GM12865 (cell line): ENCODE measurements at regions not wholly inside any gene's neighbourhood (a gene's known extent, or its start where the extent isn't known, plus 50 kb on each side); places are given as distances from the start of the nearest gene placed in this dataset.
"Not testable (repeated sequence)": the region's sequence is repeated elsewhere in the genome, so short reads cannot be mapped to it uniquely, and the experiment has no call there.

Experiments used
- DNase-seq: peaks from one replicate; pipeline ENCODE4 v3.0.0; 2010; ENCODE audit warnings: low read depth
- H3K4me3 ChIP-seq: 2 replicates; pipeline ENCODE4 v1.5.1; 2011; ENCODE audit warnings: mild to moderate bottlenecking, low read depth, low read length, control low read depth
- TF ChIP-seq, protein P1 (sequence below): IDR thresholded peaks from 2 replicates; pipeline ENCODE4 v1.5.1; 2011; ENCODE audit warnings: low read length, control low read depth, low read depth, inconsistent platforms; ENCODE audit not compliant: insufficient read depth; ENCODE audit errors: missing control alignments

- H3K4me3 ChIP-seq, result no peak overlapping the region
- DNase-seq, result no peak
- TF ChIP-seq, protein P1, sequence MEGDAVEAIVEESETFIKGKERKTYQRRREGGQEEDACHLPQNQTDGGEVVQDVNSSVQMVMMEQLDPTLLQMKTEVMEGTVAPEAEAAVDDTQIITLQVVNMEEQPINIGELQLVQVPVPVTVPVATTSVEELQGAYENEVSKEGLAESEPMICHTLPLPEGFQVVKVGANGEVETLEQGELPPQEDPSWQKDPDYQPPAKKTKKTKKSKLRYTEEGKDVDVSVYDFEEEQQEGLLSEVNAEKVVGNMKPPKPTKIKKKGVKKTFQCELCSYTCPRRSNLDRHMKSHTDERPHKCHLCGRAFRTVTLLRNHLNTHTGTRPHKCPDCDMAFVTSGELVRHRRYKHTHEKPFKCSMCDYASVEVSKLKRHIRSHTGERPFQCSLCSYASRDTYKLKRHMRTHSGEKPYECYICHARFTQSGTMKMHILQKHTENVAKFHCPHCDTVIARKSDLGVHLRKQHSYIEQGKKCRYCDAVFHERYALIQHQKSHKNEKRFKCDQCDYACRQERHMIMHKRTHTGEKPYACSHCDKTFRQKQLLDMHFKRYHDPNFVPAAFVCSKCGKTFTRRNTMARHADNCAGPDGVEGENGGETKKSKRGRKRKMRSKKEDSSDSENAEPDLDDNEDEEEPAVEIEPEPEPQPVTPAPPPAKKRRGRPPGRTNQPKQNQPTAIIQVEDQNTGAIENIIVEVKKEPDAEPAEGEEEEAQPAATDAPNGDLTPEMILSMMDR, result no peak
Measured at GRCh38 chr16:88170528-88170991, 212.2 kb upstream of the ZNF469 start.

DNA sequence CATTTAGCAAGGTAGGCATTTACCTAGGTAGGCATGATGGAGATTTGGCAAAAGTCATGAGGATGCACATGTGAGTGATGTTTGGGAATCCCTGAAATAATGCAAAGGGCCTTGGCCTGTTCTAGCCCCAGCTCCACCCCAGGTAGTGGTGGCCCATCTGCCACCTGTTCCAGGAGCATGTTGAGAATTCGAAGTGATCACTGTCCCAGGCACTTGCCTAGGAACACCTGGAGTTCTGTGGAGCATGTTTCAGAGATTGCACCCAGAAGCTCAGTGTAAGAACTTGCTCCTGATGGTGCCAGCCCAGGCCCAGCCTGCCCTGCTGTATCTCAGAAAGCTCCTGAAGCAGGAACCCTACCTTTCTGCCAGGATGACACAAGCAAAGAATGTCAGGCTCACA lies 211.6 kb upstream of the ZNF469 start:
- DNase-seq, H3K4me3 ChIP-seq: not testable (repeated sequence)

DNA sequence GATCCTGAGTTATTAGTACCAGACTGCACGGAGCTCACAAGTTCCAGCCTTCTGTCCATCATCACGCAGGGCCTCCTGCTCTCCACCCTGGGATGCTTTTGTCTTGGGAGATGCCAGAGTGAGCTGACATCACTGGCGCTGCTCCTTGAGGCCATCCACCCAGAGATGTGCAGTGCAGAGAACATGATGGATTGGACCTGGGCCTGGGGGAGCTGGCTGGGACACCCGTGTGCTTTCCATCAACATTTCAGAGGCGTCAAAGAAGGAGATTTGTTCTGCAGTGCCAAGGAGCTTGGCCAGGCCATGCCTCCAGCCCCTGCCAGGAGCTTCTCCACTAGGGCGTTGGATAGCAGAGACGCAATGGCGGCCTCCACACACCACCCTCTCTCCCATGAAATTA lies 206.6 kb upstream of the ZNF469 start:
- not testable (repeated sequence) for H3K4me3 ChIP-seq, DNase-seq

DNA sequence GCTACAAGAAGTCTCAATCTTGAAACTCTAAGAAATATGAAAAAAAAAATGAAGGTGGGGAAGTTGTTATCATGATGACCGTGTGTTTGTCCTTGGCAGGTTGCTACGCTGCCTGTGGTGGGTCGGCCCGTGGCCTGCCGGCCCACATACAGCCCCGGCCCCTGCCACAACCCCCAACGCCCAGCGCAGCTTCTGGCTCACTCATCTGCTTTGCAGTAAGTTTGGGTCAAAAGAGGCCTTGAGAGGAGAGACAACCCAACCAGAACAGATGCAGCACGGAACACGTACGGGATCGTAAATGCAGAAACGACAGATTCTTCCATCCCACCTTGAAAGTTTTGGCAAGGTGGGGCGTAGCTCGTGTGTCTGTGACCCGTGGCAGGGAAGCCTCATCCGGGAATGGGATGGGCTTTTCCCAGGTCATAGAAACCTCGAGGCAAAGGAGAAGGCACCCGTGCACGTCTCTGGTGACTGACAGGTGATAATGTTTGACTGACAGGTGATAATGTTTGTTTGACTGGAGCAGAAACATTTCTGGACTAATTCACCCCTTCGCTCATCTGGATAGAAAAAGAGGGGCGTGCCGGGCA lies 206.1 kb upstream of the ZNF469 start:
- H3K4me3 ChIP-seq, DNase-seq: not testable (repeated sequence)

DNA sequence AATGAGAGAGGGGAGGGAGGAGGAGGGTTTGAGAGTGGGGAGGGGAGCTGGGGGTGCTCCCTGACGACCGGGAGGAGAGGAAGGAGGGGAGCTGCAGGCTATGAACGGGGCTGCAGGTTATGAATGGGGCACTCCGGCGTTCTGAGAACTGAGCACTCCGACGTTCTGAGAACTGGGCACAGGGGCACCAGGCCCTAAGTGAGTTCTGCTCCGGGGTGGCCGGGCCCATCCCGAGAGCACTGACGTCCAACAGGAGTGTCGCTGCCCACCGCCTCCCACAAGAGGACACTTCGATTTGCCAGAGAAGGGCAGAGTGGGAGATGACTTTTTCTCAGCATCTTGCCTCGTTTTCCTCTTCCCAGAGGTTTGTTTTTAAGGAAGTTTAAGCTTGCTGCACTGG lies 204.5 kb upstream of the ZNF469 start:
- H3K4me3 ChIP-seq, DNase-seq: not testable (repeated sequence)

DNA sequence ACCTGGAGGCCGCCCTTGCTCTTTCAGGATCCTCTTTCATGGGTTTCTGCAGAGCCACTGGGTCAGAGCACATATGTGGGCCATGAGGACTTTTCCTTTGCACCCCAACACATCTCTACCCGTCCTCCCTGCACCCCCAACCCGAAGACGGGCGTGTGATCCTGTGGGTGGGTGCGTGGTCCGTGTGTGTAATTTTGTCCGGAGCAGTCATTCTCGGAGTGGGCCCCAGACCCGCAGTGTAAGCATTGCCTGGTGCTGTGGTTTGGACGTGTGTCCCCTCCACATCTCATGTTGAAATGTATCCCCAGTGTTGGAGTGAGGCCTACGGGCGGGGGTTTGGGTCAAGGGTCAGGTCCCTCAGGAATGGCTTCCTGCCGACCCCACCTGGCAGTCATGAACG lies 203.9 kb upstream of the ZNF469 start:
- not testable (repeated sequence) for H3K4me3 ChIP-seq, DNase-seq

- not testable (repeated sequence) for DNase-seq, H3K4me3 ChIP-seq
Measured at GRCh38 chr16:88182967-88183881, 199.5 kb upstream of the ZNF469 start.

- DNase-seq, H3K4me3 ChIP-seq: not testable (repeated sequence)
Measured at GRCh38 chr16:88184053-88184452, 198.7 kb upstream of the ZNF469 start.

GRCh38 chr16:88184566-88185355 lies 198.0 kb upstream of the ZNF469 start:
- H3K4me3 ChIP-seq, DNase-seq: not testable (repeated sequence)

DNA sequence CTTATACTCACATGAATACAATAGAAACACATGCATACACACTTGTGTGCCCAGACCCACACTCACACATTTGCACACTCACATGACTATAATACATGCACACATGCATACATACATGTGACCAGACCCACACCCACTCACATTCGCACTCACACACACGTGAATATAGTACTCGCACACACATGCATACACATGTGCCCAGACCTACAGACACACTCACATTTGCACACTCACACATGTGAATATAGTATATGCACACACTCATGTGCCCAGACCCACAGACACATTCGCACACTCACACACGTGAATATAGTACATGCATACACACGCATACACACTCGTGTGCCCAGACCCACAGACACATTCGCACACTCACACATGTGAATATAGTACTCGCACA lies 197.4 kb upstream of the ZNF469 start:
- DNase-seq, H3K4me3 ChIP-seq: not testable (repeated sequence)

DNA sequence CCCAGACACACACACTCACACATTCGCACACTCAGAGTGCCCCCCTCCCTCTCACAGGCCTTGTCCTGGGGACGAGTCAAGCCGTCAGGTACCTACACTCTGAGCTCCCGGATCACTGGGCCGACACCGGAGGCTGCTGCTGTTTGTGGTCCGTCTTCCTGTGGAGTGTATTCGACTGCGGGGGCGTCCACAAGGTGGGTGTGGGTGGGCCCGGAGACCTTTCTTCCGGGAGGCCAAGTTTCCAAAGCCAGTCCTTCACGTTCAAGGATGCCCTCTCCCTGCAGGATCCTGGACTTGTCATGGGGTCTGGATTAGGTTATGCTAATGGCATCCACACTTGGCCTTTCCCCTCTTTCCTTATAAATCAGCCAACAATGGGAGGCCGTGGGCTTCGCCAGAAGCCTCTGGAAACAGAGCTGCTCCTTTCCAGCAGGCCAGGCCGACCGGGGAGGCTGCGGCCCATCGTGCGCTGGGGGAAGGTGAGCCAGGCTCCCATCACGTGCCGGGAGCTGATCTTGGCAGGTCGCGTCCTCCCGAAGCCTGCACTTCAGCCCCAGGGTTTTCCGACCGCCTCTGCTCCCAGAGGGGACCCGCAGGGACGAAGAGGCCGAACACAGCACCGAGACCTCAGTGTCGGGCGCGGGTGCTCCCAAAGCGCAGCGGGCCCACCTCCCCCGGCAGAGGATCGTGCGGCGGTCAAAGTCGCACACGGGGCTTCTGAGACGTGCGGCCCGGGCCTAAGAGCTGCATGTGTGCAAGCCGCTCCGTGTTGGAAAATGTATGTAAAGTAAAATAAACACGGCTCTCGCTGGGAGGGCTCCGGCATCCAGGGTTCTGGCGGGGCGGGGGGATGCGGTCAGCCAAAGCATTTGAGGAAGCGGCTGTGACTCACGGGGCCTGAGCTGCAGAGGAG lies 196.5 kb upstream of the ZNF469 start:
- H3K4me3 ChIP-seq, DNase-seq: not testable (repeated sequence)

DNA sequence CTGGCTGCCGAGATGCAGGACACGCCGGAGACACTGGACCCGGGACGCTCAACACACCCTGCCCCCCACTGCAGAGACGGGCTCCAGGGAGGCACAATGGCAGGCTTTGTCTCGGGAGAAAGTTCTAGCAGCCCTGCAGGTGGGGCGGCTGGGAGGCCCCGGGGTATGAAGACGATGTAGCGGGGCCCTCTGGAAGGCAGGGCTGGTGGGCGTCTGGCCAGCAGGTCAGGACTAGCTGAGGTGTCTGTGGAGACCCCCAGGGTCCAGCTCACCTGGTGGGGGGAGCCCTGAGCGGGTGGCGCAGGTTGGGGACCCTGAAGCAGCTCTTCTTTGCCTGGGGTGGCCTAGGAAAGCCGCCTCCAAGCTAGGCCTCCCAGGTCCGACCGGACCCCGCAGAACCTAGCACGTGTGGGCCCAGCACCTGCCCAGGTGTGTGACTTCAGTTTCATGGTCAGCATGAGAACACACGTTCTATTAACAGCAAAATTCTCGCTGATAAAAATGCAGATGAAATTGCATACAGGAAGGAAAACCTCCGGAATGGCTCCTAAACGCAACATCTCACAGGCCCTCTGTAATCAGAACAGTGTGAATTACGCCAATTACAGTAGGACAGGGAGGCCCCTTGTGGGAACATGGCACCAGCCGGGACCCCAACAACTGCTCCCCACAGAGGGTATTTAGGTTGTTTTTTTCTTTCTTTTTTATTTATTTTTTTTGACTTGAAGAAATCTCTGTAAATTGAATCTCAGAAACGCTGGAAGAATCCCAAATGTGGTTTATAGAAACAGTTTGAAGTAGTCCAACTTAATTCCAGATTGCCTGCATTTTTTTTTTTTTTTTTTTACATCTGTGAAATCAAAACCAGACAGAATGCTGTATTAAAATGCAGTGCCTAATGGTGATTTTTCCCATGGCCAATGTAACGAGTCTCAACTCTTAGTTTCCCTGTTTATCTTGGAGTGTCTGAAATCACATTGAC lies 195.6 kb upstream of the ZNF469 start:
- H3K4me3 ChIP-seq, DNase-seq: not testable (repeated sequence)

GRCh38 chr16:88188171-88188895 lies 194.4 kb upstream of the ZNF469 start:
- not testable (repeated sequence) for DNase-seq, H3K4me3 ChIP-seq

DNA sequence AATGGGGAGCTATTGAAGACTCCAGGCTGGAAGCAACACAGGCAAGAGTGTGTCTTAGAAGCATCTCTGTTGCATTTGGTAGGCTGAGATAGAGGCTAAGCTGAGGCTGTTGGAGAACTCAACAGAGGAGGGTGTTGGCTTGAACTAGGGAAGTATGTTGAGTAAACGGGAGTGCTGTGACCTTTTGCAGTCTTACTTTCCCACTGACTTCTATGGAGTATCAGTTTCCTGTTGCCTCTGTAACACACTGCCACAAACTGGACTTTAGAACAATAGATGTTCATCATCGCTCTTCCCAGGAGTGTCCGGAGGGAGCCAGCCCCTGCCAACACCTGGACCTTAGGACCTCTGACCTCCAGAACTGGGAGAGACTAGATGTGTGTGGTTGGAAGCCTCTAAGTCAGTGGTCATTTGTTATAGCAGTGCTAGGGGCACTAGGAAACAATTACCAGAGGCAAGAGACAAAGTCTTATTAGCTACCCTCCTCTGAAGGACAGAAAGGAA lies 192.1 kb upstream of the ZNF469 start:
- H3K4me3 ChIP-seq, DNase-seq: not testable (repeated sequence)

DNA sequence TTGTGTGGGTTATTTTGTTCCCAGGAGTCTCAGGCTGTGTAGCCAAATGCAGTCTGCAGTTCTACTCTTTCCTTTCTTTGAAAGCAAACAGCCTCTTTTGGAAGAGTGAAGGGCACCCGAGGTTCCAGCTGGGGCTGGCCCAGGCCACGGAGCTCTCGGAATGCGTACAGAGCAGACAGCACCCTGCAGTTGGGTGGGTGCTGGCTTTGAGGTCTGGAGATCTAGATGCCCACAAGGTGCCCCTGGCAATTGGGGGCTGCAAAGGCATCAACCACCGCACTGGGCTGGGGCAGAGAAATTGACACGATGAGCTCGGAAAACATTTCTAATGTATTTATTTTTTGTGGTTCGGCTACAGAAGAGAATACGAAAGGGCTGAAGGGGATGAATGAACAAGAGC lies 191.6 kb upstream of the ZNF469 start:
- not testable (repeated sequence) for H3K4me3 ChIP-seq, DNase-seq
